Panc1 (cell line): ENCODE measurements at regions not wholly inside any gene's neighbourhood (a gene's known extent, or its start where the extent isn't known, plus 50 kb on each side); places are given as distances from the start of the nearest gene placed in this dataset.

Experiments
- CTCF ChIP-seq: fragments of 450-650 bp; IDR thresholded peaks from 2 replicates; pipeline ENCODE4 v1.5.1; 2017; ENCODE audit warnings: mild to moderate bottlenecking
- POLR2AphosphoS5 ChIP-seq: IDR thresholded peaks from 2 replicates; pipeline ENCODE4 v1.6.1; 2012; ENCODE audit warnings: mild to moderate bottlenecking, low read depth, low read length, moderate library complexity
- SIN3A ChIP-seq: IDR thresholded peaks from 2 replicates; pipeline ENCODE4 v1.6.1; 2012; ENCODE audit warnings: low read depth, mild to moderate bottlenecking, low read length, moderate library complexity, borderline replicate concordance; ENCODE audit not compliant: insufficient read depth
- TCF7L2 ChIP-seq: IDR thresholded peaks from 2 replicates; pipeline ENCODE4 v1.6.1; 2011; ENCODE audit warnings: mild to moderate bottlenecking, low read depth, low read length, inconsistent platforms

GRCh38 chr11:104275992-104276391, 112.0 kb upstream of the PDGFD start:
- TF ChIP-seq CTCF, result no peak
- TF ChIP-seq SIN3A, result no peak
- TF ChIP-seq POLR2AphosphoS5, result no peak
- TF ChIP-seq TCF7L2, result no peak
